HG02943 (cell line): ENCODE measurements at regions not wholly inside any gene's neighbourhood (a gene's known extent, or its start where the extent isn't known, plus 50 kb on each side); places are given as distances from the start of the nearest gene placed in this dataset.

Experiments
- ATAC-seq: cut with Tn5 transposase; IDR thresholded peaks from one replicate; pipeline ENCODE4 v1.9.1; 2021; ENCODE audit warnings: mild to moderate bottlenecking, low read depth, moderate library complexity; ENCODE audit not compliant: unreplicated experiment

DNA sequence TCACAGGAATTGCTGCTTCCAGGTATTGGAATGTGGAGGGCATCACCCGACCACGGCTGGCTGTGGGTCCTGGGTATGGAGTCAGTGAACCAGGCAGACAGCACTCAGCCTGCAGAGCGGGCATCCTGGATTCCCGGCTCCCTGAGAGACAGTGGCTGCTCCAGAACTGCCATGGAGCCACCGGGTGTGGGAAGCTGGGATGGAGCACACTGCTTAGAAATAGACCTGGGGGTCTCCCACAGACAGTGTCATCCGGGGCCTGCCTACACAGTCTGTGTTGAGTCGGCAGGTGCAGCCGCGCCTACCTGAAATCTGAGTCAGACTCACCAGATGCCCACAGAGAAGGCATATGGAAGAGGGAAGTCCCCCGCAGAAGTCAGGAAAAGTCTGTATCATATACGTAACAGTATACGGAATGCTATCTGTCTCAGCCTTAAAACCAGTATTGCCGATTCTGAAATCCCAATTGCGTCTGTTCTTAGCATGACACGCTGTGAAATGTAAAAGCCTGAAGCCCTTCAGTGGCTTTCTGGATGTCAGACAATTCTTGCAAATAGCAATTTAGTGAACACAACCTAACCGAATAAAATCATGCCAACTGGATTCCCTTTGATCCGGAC, 509.7 kb upstream of the MYT1L start:
- ATAC-seq, result no peak

DNA sequence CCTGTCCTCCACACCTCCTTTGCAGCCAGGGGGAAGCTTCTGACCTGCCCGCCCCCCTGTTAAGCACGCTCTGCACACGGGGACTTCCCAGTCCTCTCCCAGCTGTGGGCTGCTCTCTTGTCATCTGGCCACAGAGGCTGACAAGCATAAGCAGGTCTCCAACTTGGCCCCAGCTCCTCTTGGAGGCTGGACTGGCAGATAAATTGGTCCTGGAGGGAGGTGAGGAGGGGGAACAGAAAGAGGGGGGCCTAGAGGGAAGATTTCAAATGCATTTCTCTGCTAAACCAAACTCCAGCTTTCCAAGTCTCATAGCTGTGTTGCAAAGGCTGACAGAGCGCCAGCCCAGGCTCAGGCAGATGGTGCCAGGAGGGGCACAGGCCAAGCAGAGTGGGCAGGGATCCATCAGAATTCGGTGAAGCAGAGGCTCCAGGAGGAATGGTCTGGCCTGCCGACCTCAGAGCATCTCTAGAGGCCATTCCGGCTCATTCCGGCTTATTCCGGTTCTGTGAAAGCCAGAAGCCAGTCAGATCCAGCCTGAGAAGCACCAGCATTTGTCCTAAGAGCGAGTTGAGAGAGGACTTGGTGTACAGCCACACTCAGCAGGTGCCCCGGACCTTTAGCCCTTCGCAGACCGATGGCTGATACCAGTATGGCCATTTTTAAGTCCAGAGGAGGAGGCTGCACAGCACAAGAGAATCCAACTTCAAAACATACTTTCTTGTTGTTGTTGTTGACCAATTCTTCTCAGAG, 508.9 kb upstream of the MYT1L start:
- ATAC-seq, result no peak

DNA sequence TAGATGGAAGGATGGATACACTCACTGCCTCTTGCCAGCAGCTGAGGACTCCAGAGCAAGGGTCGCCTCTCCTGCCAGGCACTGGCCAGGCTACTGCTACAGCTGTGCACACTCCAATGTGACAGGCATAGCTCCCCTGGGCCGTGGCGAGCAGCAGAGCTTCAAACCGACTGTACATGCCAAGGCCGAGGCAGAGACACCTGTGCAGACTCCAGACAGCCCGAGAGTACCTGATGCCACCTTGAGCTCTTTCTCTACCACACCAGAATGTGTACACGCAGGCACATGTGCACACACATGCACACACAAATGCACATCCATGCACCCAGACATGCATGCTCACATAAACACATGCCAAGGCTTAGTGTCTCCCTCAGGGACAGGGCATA, 508.3 kb upstream of the MYT1L start:
- ATAC-seq, result no peak

DNA sequence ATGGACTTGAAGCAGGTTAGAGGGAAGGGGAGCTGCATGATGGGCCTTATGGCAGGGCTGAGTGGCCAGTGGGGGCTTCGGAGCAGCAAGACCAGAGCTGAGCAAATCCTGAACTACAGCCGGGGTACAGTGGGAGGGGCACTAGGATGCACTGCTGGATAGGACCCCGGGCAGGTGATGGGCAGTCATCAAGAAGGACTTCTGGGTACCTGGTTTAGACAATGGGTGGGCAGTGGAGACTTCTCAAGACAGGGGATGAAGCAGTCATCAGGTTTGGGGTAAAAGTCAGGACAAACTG, 507.4 kb upstream of the MYT1L start:
- no peak for ATAC-seq

DNA sequence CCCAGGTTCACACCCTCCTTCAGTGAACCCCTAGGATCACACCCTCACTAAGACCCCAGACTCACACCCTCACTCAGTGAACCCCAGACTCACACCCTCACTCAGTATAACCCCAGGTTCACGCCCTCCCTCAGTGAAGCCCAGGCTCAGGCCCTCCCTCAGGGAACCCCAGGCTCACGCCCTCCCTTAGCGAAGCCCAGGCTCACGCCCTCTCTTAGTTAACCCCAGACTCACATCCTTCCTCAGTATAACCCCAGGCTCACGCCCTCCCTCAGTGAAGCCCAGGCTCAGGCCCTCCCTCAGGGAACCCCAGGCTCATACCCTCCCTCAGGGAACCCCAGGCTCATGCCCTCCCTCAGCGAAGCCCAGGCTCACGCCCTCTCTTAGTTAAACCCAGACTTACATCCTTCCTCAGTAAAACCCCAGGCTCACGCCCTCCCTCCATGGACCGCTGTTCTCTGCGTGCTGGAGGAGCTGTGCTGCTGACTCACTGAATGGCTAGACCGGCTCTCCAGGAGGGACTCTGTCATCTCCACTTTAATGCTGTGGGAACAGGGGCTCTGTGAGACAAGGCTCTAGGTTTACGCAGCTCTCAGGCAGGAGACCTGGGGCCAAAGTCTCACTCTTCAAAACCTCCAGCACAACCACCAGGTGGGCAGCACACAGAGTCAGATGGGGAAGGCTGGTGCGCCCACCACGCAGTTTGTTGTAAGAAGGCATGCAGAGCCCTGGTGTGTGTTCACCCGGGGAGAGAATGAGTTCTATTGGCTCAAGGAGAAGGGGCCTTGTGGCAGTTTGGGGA, 506.9 kb upstream of the MYT1L start:
- ATAC-seq, result no peak

DNA sequence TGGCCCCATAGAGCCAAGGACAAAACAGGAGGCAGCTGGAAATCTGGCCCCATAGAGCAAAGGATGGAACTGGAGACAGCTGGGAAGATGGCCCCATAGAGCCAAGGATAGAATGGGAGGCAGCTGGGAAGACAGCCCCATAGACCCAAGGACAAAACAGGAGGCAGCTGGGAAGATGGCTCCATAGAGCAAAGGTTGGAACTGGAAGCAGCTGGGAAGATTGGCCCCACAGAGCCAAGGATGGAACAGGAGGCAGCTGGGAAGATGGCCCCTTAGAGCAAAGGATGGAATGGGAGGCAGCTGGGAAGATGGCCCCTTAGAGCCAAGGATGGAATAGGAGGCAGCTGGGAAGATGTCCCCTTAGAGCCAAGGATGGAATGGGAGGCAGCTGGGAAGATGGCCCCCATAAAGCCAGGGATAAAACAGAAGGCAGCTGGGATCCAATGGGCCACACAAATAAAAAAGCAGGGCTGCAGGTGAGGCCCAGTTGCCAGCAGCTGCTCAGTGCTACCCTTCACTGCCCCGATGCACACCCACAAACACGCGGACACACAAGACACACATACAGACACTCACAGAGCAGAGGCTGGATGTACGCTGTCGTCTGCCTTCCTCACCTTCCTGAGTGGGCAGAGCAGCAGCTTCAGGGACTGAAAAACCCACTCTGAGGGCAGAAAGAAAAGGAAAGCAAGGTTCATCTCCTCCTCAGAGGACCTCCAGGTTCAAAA, 505.4 kb upstream of the MYT1L start:
- no peak for ATAC-seq

DNA sequence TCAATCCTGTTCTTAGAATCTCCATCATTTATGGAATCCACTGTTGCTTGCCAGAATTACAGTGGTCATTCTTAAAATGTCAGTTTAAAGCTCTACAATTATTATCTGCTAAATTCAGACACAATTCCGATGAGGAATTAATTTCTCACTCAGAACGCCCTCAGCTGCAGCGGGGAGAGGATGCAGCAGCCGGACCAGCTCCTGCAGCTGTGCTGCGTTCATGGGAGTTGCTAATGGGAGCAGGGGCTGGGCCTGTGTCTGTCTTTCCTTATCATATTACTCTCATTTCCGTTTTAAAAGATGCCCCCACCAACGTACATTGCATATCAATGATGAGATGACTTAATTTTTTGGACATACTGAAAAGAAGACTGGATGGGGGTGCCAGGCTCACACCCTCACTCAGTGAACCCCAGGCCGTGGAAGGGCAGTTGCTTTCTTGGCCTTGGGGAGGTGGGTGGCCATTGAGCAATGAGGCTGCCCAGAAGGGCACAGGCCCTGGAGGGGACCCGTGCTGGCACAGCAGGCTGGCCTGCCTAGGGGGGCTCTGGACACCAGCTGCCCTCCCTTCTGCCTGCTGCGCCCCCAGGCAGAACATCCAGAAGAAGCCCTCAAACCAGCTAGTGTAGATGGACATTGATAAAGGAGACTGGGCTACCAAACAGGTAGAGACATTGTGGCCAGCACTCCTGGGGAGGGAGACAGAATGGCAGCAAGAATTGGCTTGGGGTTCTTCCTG, 503.6 kb upstream of the MYT1L start:
- ATAC-seq, result no peak

DNA sequence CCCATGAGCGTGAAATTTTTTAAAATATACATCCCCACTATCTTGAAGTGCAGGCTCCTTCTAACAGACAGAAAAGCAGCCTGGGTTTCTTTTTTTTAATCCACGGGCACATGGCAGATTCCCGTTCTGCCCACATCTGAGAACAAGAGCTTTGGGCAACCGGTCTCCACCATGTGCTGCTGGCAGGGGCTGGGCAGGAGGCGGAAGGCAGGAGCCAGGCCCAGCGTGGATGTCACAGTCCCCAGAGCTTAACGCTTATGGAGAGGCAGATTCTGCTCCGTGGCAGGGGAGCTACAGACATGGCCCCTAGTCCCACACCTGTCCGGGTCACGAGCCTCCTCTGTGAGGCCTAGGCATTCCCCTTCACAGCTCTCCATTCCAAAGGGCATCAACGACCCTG, 503.0 kb upstream of the MYT1L start:
- ATAC-seq, result no peak

DNA sequence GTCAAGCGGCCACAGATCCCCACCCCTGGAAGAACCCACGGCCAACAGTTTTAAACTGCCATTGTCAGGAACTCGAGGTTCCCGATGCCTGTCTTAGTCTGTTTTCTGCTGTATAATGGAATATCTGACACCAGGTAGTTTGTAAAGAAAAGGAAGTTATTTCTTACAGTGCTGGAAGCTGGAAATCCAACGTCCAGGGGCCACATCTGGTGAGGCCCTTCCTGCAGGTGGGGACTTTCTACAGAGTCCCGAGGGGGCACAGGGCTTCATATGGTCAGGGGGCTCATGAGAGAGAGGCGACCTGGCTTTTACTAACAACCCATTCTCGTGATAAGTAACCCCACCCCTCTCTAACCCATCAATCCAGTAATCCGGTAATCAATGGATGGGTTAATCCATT, 501.6 kb upstream of the MYT1L start:
- ATAC-seq, result no peak

DNA sequence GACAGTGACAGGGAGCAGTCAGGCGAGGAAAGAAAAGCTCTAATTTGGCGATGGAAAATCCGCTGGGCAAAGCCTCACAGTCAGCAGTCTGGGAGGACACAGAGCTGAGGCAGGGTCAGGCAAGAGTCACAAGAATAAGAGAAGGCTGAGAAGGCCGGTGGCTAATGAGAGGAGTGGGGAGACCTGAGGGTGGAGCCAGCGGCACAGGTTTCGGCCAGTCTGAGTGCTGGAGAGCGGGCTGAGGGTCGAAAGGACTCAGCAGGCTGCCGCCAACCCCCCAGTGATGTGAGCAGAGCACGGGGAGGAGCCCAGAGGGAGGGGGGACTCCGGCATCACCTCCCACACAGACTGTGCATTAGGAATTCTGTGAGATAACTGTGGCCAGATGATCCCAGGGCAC, 500.6 kb upstream of the MYT1L start:
- no peak for ATAC-seq

DNA sequence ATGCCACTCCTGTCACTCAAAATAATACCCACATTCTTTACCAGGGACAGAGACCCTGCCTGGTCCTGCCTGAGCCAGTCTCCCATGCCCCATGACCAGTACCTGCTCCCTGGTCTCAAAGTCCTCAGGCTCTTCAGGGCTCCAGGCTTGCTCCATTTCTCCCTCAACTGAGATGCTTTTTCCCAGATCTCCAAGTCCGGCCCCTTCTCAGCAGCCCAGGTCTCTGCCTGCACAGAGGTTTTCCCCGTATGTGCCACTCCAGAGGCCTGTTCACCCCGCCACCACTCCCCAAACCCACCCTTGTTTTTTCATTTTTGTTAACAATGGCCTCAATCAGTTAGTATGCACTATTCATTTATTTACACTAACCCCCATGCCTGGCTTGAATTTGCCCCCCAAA, 499.5 kb upstream of the MYT1L start:
- ATAC-seq, result no peak

DNA sequence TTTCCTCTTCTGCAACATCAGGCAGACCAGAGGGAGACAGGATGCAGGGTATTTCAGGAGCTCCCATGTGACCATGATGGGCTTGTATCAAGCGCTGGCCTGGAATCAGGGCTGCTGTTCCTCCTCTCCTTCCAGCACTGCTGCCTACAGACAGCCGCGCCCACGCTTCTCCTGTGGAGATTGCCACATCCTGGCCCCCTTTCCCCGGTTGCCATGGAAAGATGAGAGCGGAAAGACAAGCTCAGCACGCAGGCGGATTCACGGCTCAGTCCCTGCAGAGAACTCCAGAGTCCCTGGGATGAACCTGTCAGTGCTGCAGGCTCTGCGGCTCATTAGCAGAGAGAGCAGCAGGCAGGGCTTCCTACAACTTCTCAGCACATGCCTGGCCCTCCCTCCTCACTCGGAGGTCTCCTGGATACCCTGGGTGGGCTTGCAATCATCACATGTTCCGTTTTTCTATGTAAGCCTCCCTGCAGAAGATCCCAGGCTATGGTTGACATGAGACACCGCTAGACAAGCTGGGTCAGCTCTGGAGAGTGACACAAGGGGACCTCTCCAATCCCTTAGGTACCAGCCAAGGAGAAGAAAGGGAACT, 497.8 kb upstream of the MYT1L start:
- no peak for ATAC-seq

DNA sequence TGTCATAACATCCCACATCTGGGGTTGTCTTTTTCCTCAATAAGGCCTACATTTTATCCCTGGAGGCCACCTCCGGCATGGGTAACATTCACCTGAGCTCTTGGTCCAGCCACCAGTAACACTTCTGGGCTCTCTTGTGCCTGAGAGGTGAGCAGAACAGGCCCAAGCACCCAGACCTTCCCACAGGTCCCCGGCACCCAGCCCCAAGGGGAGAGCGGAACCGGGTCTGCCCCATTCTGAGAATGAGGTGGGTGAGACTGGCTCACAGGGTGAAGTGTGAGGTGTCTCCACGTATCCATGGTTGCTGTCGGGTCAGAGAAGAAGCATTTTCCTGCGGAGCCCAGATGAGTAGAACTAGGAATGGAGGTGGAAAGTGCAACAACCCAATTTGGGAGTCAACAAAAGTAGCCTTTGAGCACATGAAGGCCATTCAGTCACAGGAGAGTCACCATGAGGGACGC, 496.7 kb upstream of the MYT1L start:
- ATAC-seq, result no peak

DNA sequence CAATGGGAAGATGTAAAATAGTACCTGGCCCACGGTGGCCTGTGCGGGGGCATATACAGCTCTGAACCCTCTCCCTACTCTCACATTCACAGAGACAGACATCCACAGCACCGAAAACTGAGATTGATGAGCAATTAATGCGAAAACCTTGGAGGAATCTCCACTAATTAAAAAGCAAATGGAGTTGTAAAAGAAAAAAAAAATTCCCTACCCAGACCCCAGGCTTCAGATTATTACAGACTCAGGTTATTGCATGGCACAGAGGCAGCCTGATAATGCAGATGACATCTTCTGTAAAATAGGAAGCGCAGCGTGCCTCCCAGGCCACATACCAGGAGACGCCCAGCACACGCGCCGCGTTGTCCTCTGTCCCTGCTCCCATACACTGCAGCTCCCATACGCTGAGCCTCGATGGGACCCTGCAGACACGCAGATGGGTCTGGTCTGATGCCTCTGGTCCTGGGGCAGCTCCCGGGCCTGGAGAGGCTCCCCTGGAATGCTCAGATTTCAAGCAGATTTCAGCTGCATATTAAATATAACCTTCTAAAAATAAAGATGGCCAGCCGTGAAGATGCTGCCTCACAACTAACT, 496.1 kb upstream of the MYT1L start:
- ATAC-seq, result no peak

DNA sequence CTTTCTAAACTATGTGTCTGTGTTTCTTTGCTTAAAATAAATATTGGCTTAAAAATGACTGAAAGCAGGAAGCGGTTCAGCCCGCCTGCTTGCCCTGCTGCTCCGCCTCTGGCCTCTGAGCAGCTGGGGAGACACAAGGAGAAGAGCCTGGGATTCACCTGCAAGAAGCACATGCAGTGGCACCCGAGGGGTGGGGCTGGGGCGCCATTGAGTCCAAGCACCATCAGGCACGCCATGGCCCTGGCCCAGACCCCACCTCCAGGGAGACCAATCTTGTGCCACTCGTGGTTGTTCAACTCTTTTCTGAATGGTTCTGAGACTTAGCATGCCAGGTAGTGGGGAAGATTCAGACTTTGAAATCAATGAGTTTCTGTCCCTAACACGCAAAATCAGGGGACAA, 495.5 kb upstream of the MYT1L start:
- ATAC-seq, result no peak

DNA sequence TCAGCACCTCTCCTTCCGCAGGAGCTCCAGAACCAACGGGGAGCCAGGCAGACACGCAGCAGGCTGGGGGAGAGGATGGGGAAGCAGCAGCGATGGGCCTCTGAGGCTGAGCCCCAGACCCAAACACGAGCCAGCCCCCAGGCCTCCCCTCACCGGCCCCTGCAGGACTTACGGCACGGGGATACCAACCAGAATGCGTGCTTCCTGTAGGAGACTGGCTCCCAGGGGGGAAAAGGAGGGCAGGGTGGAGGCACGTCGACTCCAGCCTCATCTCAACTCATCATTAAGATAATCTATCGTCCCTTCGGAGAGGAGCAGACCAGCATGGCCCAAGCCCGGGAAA, 495.1 kb upstream of the MYT1L start:
- ATAC-seq, result no peak

DNA sequence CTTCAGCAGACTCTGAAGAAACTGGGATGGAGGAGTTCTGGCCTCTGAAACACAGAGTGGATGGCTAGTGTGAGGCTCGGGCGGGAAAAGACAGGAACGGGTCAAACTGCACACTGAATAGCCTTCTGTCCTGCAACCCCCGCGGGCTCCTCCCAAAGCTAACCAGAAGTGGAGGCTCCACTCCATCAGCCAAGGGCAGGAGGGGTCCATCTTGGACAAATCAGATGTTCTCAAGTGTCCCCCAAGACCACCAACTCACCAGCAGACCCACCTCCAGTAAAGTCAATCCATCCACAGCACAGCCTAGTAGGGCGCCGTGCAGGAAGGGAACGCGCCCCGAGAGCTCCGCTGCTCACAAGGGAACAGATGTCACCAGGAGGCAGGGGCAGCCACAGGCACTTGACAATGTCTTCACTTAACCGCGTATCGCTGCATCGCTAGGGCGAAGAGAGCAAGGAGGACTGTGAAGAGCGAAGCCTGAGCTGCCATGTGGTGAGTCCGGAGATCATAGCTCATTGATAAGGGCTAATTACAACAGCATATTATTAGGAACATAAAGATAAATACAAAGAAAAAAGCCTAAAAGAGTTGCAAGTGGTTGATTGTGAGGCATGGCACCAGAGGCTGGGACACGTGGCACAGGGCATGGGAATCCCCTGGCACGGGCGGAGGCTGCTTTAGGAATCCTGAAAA, 494.6 kb upstream of the MYT1L start:
- no peak for ATAC-seq

DNA sequence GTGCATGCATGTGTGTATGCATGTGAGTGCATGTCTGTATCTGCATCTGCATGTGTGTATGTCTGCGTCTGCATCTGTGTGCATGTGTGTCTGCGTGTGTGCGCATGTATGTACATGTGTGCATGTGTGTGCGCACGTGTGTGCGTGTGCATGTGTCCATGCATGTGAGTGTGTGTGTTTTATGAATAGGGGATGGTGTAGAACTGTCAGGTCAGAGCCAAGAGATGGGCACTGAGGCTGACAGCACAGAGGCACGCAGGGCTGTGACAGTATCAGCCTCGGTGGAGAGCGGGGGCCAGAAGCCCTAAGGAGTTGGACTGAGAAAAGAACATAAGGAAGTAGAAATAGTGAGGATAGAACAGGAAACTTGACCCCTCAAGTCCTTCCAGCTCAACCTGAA, 494.0 kb upstream of the MYT1L start:
- ATAC-seq, result no peak

DNA sequence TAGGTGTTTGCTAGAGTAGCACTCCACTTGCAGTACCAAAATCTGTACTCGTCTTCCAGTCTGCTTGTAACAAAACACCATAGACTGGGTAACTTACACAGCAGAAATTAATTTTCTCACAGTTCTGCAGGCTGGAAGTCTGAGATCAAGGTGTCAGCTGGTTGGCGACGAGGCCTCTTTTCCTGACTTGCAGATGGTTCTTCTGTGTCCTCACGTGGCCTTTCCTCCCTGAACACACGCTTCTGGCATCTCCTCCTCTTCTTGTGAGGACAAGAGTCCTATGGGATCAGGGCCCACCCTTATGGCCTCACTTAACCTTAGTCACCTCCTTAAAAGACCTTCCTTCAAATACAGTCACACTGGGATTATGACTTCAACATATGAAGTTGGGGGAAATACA, 493.5 kb upstream of the MYT1L start:
- no peak for ATAC-seq
